ENCODE measurements at regions not wholly inside any gene's neighbourhood (a gene's known extent, or its start where the extent isn't known, plus 50 kb on each side); places are given as distances from the start of the nearest gene placed in this dataset.

- TF ChIP-seq, protein P1, sequence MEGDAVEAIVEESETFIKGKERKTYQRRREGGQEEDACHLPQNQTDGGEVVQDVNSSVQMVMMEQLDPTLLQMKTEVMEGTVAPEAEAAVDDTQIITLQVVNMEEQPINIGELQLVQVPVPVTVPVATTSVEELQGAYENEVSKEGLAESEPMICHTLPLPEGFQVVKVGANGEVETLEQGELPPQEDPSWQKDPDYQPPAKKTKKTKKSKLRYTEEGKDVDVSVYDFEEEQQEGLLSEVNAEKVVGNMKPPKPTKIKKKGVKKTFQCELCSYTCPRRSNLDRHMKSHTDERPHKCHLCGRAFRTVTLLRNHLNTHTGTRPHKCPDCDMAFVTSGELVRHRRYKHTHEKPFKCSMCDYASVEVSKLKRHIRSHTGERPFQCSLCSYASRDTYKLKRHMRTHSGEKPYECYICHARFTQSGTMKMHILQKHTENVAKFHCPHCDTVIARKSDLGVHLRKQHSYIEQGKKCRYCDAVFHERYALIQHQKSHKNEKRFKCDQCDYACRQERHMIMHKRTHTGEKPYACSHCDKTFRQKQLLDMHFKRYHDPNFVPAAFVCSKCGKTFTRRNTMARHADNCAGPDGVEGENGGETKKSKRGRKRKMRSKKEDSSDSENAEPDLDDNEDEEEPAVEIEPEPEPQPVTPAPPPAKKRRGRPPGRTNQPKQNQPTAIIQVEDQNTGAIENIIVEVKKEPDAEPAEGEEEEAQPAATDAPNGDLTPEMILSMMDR (IDR thresholded peaks at IDR 0.05), result no peak
- CTCF ChIA-PET, result no interaction called here
- H3K27me3 Mint-ChIP-seq, result no peaks in the 10 kb centered on the region
- Histone ChIP-seq H3K9me3 (ENCODE audit: control insufficient read depth in 1 of 2, insufficient read depth in 1 of 2, low read length in 2 of 2) (no peaks in the 10 kb centered on the region), H3K4me1 (ENCODE audit: insufficient read depth, low read length) (no peaks in the 10 kb centered on the region), H3K27ac (ENCODE audit: low read depth in 1 of 2, low read length in 2 of 2) (no peak overlapping the region), H3K27me3 (ENCODE audit: control insufficient read depth in 1 of 2, insufficient read depth in 2 of 2, low read length in 2 of 2) (no peaks in the 10 kb centered on the region), H3K36me3 (ENCODE audit: insufficient read depth, low read length) (no peaks in the 10 kb centered on the region), H3K4me3 (ENCODE audit: low read length) (no peak overlapping the region)
- POLR2A ChIA-PET, result no interaction called here
- DNase-seq, result no peak
- H3K4me1 Mint-ChIP-seq (ENCODE audit: low read depth), result no peaks in the 10 kb centered on the region
- H3K27ac Mint-ChIP-seq, result no peak overlapping the region
- no peak for ATAC-seq (ENCODE audit: poor library complexity)
- no peaks in the 10 kb centered on the region for H3K36me3 Mint-ChIP-seq (ENCODE audit: low read depth)
- H3K4me3 Mint-ChIP-seq, result no peak overlapping the region
- H3K9me3 Mint-ChIP-seq, result peaks cover 4% of the 10 kb centered on the region
- intact Hi-C loops (cut with DNase I, micrococcal nuclease), result no loop called here
Observed at GRCh38 chr2:183222751-183223150, 98.5 kb downstream of the NUP35 start.

- Mint-ChIP-seq H3K4me1 (ENCODE audit: low read depth) (no peaks in the 10 kb centered on the region), H3K36me3 (ENCODE audit: low read depth) (no peaks in the 10 kb centered on the region), H3K27ac (no peak overlapping the region), H3K27me3 (no peaks in the 10 kb centered on the region), H3K9me3 (peaks cover 4% of the 10 kb centered on the region), H3K4me3 (no peak overlapping the region)
- ChIA-PET POLR2A (no interaction called here), CTCF (no interaction called here)
- ATAC-seq (ENCODE audit: poor library complexity) (no peak), DNase-seq (no peak)
- Histone ChIP-seq H3K36me3 (ENCODE audit: insufficient read depth, low read length) (no peaks in the 10 kb centered on the region), H3K4me3 (ENCODE audit: low read length) (no peak overlapping the region), H3K27me3 (ENCODE audit: control insufficient read depth in 1 of 2, insufficient read depth in 2 of 2, low read length in 2 of 2) (no peaks in the 10 kb centered on the region), H3K9me3 (ENCODE audit: control insufficient read depth in 1 of 2, insufficient read depth in 1 of 2, low read length in 2 of 2) (no peaks in the 10 kb centered on the region), H3K4me1 (ENCODE audit: insufficient read depth, low read length) (no peaks in the 10 kb centered on the region), H3K27ac (ENCODE audit: low read depth in 1 of 2, low read length in 2 of 2) (no peak overlapping the region)
- intact Hi-C loops (cut with DNase I, micrococcal nuclease), result no loop called here
- TF ChIP-seq, protein P1 (IDR thresholded peaks at IDR 0.05), result no peak
Observed at GRCh38 chr2:183224948-183225347, 100.7 kb downstream of the NUP35 start.

DNA sequence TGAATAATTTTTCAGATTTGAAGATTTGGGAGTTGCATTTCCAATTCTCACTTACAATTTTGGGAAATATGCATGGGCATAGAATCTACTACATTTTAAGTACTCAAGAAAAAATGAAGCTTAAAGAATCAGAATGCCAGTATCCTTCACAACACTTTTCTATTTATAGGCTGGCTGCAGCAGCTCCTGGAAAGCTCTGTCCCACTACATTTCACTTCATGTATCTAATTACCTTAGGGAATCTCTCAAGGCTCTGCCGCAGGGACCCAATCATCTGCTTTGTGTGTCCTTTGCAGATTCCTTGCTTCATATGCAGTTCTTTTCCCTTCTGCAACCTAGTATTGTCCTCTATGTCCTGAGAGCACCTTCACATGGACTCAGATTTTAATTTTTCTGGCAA is 102.9 kb downstream of the NUP35 start:
- H3K4me1 Mint-ChIP-seq (ENCODE audit: low read depth), result no peaks in the 10 kb centered on the region
- H3K4me3 Mint-ChIP-seq, result no peak overlapping the region
- ATAC-seq (ENCODE audit: poor library complexity) (no peak), DNase-seq (no peak)
- Histone ChIP-seq H3K9me3 (ENCODE audit: control insufficient read depth in 1 of 2, insufficient read depth in 1 of 2, low read length in 2 of 2) (no peaks in the 10 kb centered on the region), H3K27ac (ENCODE audit: low read depth in 1 of 2, low read length in 2 of 2) (no peak overlapping the region), H3K27me3 (ENCODE audit: control insufficient read depth in 1 of 2, insufficient read depth in 2 of 2, low read length in 2 of 2) (no peaks in the 10 kb centered on the region), H3K36me3 (ENCODE audit: insufficient read depth, low read length) (no peaks in the 10 kb centered on the region), H3K4me3 (ENCODE audit: low read length) (no peak overlapping the region), H3K4me1 (ENCODE audit: insufficient read depth, low read length) (no peaks in the 10 kb centered on the region)
- TF ChIP-seq, protein P1 (IDR thresholded peaks at IDR 0.05), result no peak
- CTCF ChIA-PET, result no interaction called here
- peaks cover 4% of the 10 kb centered on the region for H3K9me3 Mint-ChIP-seq
- H3K27ac Mint-ChIP-seq, result no peak overlapping the region
- intact Hi-C loops (cut with DNase I, micrococcal nuclease), result no loop called here
- POLR2A ChIA-PET, result no interaction called here
- H3K36me3 Mint-ChIP-seq (ENCODE audit: low read depth), result no peaks in the 10 kb centered on the region
- no peaks in the 10 kb centered on the region for H3K27me3 Mint-ChIP-seq
